Astrocyte (in vitro differentiated cells and primary cell): ENCODE measurements at regions not wholly inside any gene's neighbourhood (a gene's known extent, or its start where the extent isn't known, plus 50 kb on each side); places are given as distances from the start of the nearest gene placed in this dataset.
"Not testable (repeated sequence)": the region's sequence is repeated elsewhere in the genome, so short reads cannot be mapped to it uniquely, and the experiment has no call there.

ENCODE experiments used
- DNase-seq: peaks from one replicate; pipeline ENCODE4 v3.0.0-alpha.2; 2010; ENCODE audit warnings: low read depth
- FAIRE-seq: peaks from 2 replicates; lab custom pipeline; 2011; peaks lifted over from hg19 to GRCh38; lab: Jason Lieb, UNC
- H2AFZ ChIP-seq: 2 replicates; pipeline ENCODE4 v1.6.0; 2012; ENCODE audit warnings: low read depth, low read length, inconsistent platforms
- H3K27ac ChIP-seq: 2 replicates; pipeline ENCODE4 v1.5.1; 2011; ENCODE audit warnings: low read depth, low read length, inconsistent platforms
- H3K27me3 ChIP-seq: 2 replicates; pipeline ENCODE4 v1.6.0; 2011; ENCODE audit warnings: low read length, inconsistent platforms; ENCODE audit not compliant: insufficient read depth
- H3K36me3 ChIP-seq: 2 replicates; pipeline ENCODE4 v1.5.1; 2011; ENCODE audit warnings: low read length, inconsistent platforms; ENCODE audit not compliant: insufficient read depth
- H3K4me1 ChIP-seq: 2 replicates; pipeline ENCODE4 v1.5.1; 2011; ENCODE audit warnings: low read length, inconsistent platforms; ENCODE audit not compliant: insufficient read depth
- H3K4me2 ChIP-seq: 2 replicates; pipeline ENCODE4 v1.6.0; 2012; ENCODE audit warnings: low read length, inconsistent platforms
- H3K4me3 ChIP-seq: 2 replicates; pipeline ENCODE4 v1.5.1; 2011; ENCODE audit warnings: low read depth, mild to moderate bottlenecking, low read length, inconsistent platforms; ENCODE audit not compliant: insufficient read depth
- H3K79me2 ChIP-seq: 2 replicates; pipeline ENCODE4 v1.6.0; 2012; ENCODE audit warnings: mild to moderate bottlenecking, low read length, inconsistent platforms; ENCODE audit not compliant: insufficient read depth
- H3K9ac ChIP-seq: 2 replicates; pipeline ENCODE4 v1.6.0; 2012; ENCODE audit warnings: mild to moderate bottlenecking, low read length, inconsistent platforms
- H3K9me3 ChIP-seq: 2 replicates; pipeline ENCODE4 v1.5.1; 2012; ENCODE audit warnings: low read depth, mild to moderate bottlenecking, low read length, inconsistent platforms; ENCODE audit not compliant: insufficient read depth
- H4K20me1 ChIP-seq: 2 replicates; pipeline ENCODE4 v1.6.0; 2012; ENCODE audit warnings: low read length, inconsistent platforms; ENCODE audit not compliant: insufficient read depth
- H3K27ac Mint-ChIP-seq: one replicate; pipeline ENCODE4 v1.8.0; 2021; ENCODE audit warnings: mild to moderate bottlenecking, mixed read lengths; ENCODE audit not compliant: unreplicated experiment
- H3K27me3 Mint-ChIP-seq: one replicate; pipeline ENCODE4 v1.8.0; 2021; ENCODE audit warnings: low read depth, mixed read lengths; ENCODE audit not compliant: unreplicated experiment
- H3K36me3 Mint-ChIP-seq: one replicate; pipeline ENCODE4 v1.8.0; 2021; ENCODE audit warnings: low read depth, mixed read lengths; ENCODE audit not compliant: unreplicated experiment
- H3K4me1 Mint-ChIP-seq: one replicate; pipeline ENCODE4 v1.8.0; 2021; ENCODE audit warnings: low read depth, mixed read lengths; ENCODE audit not compliant: unreplicated experiment
- H3K4me3 Mint-ChIP-seq: one replicate; pipeline ENCODE4 v1.8.0; 2021; ENCODE audit warnings: mild to moderate bottlenecking, moderate library complexity, mixed read lengths; ENCODE audit not compliant: unreplicated experiment
- H3K9me3 Mint-ChIP-seq: one replicate; pipeline ENCODE4 v1.8.0; 2021; ENCODE audit warnings: mild to moderate bottlenecking, mixed read lengths; ENCODE audit not compliant: unreplicated experiment
- EZH2 ChIP-seq: IDR thresholded peaks from 2 replicates; pipeline ENCODE4 v1.6.1; 2012; ENCODE audit warnings: mild to moderate bottlenecking, low read length, inconsistent platforms; ENCODE audit not compliant: insufficient read depth
- TF ChIP-seq, protein P1 (sequence below): IDR thresholded peaks from 2 replicates; pipeline ENCODE4 v1.5.1; 2011; ENCODE audit warnings: low read depth, mild to moderate bottlenecking, inconsistent platforms, low read length, moderate library complexity; ENCODE audit not compliant: insufficient read depth

DNA sequence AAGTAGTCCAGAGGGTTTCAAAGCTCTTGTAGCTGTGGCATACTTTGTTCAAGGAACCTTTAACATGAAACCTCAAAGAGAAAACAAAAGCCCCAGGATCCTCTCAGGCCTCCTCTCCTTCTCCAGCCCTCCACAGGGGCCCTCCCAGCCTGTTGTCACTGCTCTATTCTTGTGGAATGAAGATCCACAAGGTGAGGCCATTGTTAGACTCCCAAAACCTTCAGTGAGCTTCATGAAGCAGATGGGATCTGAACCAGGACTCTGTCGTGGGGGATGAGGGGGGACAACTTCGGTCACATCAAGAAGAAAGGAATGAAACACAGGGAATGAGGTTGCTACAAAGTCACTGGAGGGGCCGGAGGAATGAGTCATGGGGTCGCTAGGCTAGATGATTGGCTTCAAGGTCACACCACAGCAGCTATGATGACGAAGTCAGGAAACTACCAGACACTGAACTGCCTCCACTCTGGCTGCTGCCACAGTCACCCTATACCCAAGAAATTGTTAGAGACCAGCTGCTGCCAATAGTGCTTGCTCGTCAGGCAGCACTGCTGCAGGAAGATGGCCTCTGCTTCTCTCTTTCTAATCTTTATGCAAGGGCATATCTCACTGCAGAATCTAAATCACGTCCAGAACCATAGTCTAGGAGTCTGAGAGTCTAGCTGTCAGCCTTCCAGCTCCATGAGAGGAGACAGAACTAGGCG lies 208.8 kb downstream of the HIBADH start:
- Histone ChIP-seq H3K27me3 (no peaks in the 10 kb centered on the region), H3K9ac (no peak overlapping the region), H2AFZ (peak overlapping the region; percentile 43), H3K9me3 (no peaks in the 10 kb centered on the region), H3K79me2 (no peaks in the 10 kb centered on the region), H3K4me1 (peaks cover 10% of the 10 kb centered on the region), H3K4me2 (peak overlapping the region; percentile 65), H3K27ac (peak overlapping the region; percentile 32), H4K20me1 (no peaks in the 10 kb centered on the region), H3K4me3 (no peak overlapping the region), H3K36me3 (no peaks in the 10 kb centered on the region)
- Mint-ChIP-seq H3K27me3 (peaks cover 2% of the 10 kb centered on the region), H3K9me3 (peaks cover 4% of the 10 kb centered on the region), H3K4me1 (peaks cover 8% of the 10 kb centered on the region), H3K4me3 (no peak overlapping the region), H3K36me3 (no peaks in the 10 kb centered on the region), H3K27ac (no peak overlapping the region)
- TF ChIP-seq EZH2: no peak
- TF ChIP-seq, protein P1, sequence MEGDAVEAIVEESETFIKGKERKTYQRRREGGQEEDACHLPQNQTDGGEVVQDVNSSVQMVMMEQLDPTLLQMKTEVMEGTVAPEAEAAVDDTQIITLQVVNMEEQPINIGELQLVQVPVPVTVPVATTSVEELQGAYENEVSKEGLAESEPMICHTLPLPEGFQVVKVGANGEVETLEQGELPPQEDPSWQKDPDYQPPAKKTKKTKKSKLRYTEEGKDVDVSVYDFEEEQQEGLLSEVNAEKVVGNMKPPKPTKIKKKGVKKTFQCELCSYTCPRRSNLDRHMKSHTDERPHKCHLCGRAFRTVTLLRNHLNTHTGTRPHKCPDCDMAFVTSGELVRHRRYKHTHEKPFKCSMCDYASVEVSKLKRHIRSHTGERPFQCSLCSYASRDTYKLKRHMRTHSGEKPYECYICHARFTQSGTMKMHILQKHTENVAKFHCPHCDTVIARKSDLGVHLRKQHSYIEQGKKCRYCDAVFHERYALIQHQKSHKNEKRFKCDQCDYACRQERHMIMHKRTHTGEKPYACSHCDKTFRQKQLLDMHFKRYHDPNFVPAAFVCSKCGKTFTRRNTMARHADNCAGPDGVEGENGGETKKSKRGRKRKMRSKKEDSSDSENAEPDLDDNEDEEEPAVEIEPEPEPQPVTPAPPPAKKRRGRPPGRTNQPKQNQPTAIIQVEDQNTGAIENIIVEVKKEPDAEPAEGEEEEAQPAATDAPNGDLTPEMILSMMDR: no peak
- FAIRE-seq (no peak), DNase-seq (peak; percentile 75)

GRCh38 chr7:27457120-27457519 lies 205.6 kb downstream of the HIBADH start:
- H3K4me1 Mint-ChIP-seq: not testable (repeated sequence)
- FAIRE-seq: peak; percentile 26

GRCh38 chr7:27457603-27458565 lies 204.8 kb downstream of the HIBADH start:
- Histone ChIP-seq H3K4me2 (peak overlapping the region; percentile 68), H3K4me1 (peaks cover 10% of the 10 kb centered on the region), H2AFZ (peak overlapping the region; percentile 10)
- H3K79me2 ChIP-seq, H3K4me3 ChIP-seq, H3K36me3 ChIP-seq, H3K4me3 Mint-ChIP-seq, H3K9me3 Mint-ChIP-seq, H4K20me1 ChIP-seq, H3K36me3 Mint-ChIP-seq, H3K27ac ChIP-seq, H3K4me1 Mint-ChIP-seq, H3K27ac Mint-ChIP-seq, H3K9me3 ChIP-seq, H3K27me3 ChIP-seq, FAIRE-seq, H3K9ac ChIP-seq: not testable (repeated sequence)
- peak; percentile 20 for DNase-seq
- peaks cover 11% of the 10 kb centered on the region for H3K27me3 Mint-ChIP-seq

More at GRCh38 chr7:27457120-27457519, 205.6 kb downstream of the HIBADH start:
- not testable (repeated sequence) for H3K36me3 ChIP-seq, H3K27ac ChIP-seq, H3K9me3 ChIP-seq, H4K20me1 ChIP-seq, H3K36me3 Mint-ChIP-seq, H3K27me3 Mint-ChIP-seq, H3K79me2 ChIP-seq, H3K27me3 ChIP-seq, H3K27ac Mint-ChIP-seq, H3K4me3 Mint-ChIP-seq, H3K9ac ChIP-seq, H3K4me3 ChIP-seq, H3K9me3 Mint-ChIP-seq, DNase-seq
- Histone ChIP-seq H2AFZ (peak overlapping the region; percentile 10), H3K4me2 (peak overlapping the region; percentile 68), H3K4me1 (peaks cover 10% of the 10 kb centered on the region)
